A549 (cell line): ENCODE measurements at regions not wholly inside any gene's neighbourhood (a gene's known extent, or its start where the extent isn't known, plus 50 kb on each side); places are given as distances from the start of the nearest gene placed in this dataset.

Experiments
- ATAC-seq, 2 experiments: fragments of 200-7000 bp in 1 of 2; fragments of >200 bp in 1 of 2; cut with Nextera tagmentation in 1 of 2; cut with Tn5 transposase in 1 of 2; 3 replicates each; pipeline versions ENCODE4 v1.8.0 to v1.9.1; 2018 to 2020; ENCODE audit warnings: mild to moderate bottlenecking in 1 of 2, moderate library complexity in 1 of 2
- CTCF ChIA-PET: fragments of 300-600 bp; sonication (Branson Sonifier 250); formaldehyde crosslinking; extraction: SDS; loops from one replicate; lab custom pipeline; 2021; ENCODE audit warnings: antibody characterized with exemption, inconsistent platforms; lab: Yijun Ruan, JAX
- POLR2A ChIA-PET: fragments of 350-600 bp; formaldehyde crosslinking; extraction: SDS; loops from one replicate; lab custom pipeline; 2021; ENCODE audit warnings: antibody characterized with exemption, inconsistent platforms; lab: Yijun Ruan, JAX
- DNase-seq, 2 experiments: peaks; one replicate each; pipeline versions ENCODE4 v3.0.0 to v3.0.0-alpha.2; 2011 to 2016; ENCODE audit warnings: low read depth in 1 of 2, low spot score in 1 of 2
- FAIRE-seq: peaks from 2 replicates; lab custom pipeline; 2011; peaks lifted over from hg19 to GRCh38; lab: Jason Lieb, UNC
- H3K27ac ChIP-seq, 2 experiments: fragments of >200 bp; sonication (Bioruptor Twin); formaldehyde crosslinking; 3 replicates each; pipeline ENCODE4 v1.5.1; 2016 to 2017
- H3K4me1 ChIP-seq: fragments of >200 bp; sonication (Bioruptor Twin); formaldehyde crosslinking; 3 replicates; pipeline ENCODE4 v1.6.1; 2016
- H3K4me2 ChIP-seq: fragments of >200 bp; sonication (Bioruptor Twin); formaldehyde crosslinking; 3 replicates; pipeline ENCODE4 v1.6.1; 2016
- H3K4me3 ChIP-seq: fragments of >200 bp; sonication (Bioruptor Twin); formaldehyde crosslinking; 3 replicates; pipeline ENCODE4 v1.5.1; 2016
- H3K9me3 ChIP-seq: fragments of >200 bp; sonication (Bioruptor Twin); formaldehyde crosslinking; 3 replicates; pipeline ENCODE4 v1.6.1; 2016
- CBX2 ChIP-seq: fragments of 200-600 bp; sonication (generic); IDR thresholded peaks from 2 replicates; pipeline ENCODE4 v1.6.1; 2016; ENCODE audit warnings: low read depth, mild to moderate bottlenecking, borderline replicate concordance
- CHD4 ChIP-seq: fragments of 200-600 bp; sonication (generic); IDR thresholded peaks from 2 replicates; pipeline ENCODE4 v1.6.1; 2016; ENCODE audit warnings: antibody characterized with exemption, mild to moderate bottlenecking, borderline replicate concordance
- EHF ChIP-seq: fragments of 250-450 bp; sonication (Bioruptor Pico); IDR thresholded peaks from 2 replicates; pipeline ENCODE4 v1.5.0; 2020; ENCODE audit warnings: mild to moderate bottlenecking
- FOXS1 ChIP-seq: fragments of 250-450 bp; sonication (Bioruptor Pico); IDR thresholded peaks from 2 replicates; pipeline ENCODE4 v1.5.0; 2020; ENCODE audit warnings: mild to moderate bottlenecking, moderate library complexity
- GATA3 ChIP-seq: IDR thresholded peaks from 2 replicates; pipeline ENCODE4 v1.6.1; 2012; ENCODE audit warnings: borderline replicate concordance
- HOXA7 ChIP-seq: fragments of 250-450 bp; sonication (Bioruptor Pico); IDR thresholded peaks from 2 replicates; pipeline ENCODE4 v1.5.0; 2020; ENCODE audit warnings: mild to moderate bottlenecking, moderate library complexity
- HOXB13 ChIP-seq: fragments of 250-450 bp; sonication (Bioruptor Pico); IDR thresholded peaks from 2 replicates; pipeline ENCODE4 v1.5.0; 2020; ENCODE audit warnings: low read depth, mild to moderate bottlenecking, moderate library complexity
- HOXB5 ChIP-seq: fragments of 250-450 bp; sonication (Bioruptor Pico); IDR thresholded peaks from 2 replicates; pipeline ENCODE4 v1.5.0; 2020; ENCODE audit warnings: mild to moderate bottlenecking, moderate library complexity
- JUN ChIP-seq, 2 experiments: fragments of >200 bp; sonication (Bioruptor Twin); formaldehyde crosslinking; IDR thresholded peaks; 2 replicates in 1 of 2; 3 replicates in 1 of 2; pipeline ENCODE4 v1.6.1; 2016 to 2017
- JUNB ChIP-seq: fragments of >200 bp; sonication (Bioruptor Twin); formaldehyde crosslinking; IDR thresholded peaks from 2 replicates; pipeline ENCODE4 v1.6.1; 2016
- KDM1A ChIP-seq: fragments of 200-600 bp; sonication (generic); IDR thresholded peaks from 2 replicates; pipeline ENCODE4 v1.6.1; 2016; ENCODE audit warnings: low read depth, mild to moderate bottlenecking
- KDM5A ChIP-seq: fragments of 200-600 bp; sonication (generic); IDR thresholded peaks from 2 replicates; pipeline ENCODE4 v1.6.1; 2016; ENCODE audit warnings: antibody characterized with exemption, mild to moderate bottlenecking
- NPAS2 ChIP-seq: fragments of 250-450 bp; sonication (Bioruptor Pico); IDR thresholded peaks from 2 replicates; pipeline ENCODE4 v1.8.0; 2022; ENCODE audit warnings: mild to moderate bottlenecking, moderate library complexity, borderline replicate concordance
- PBX3 ChIP-seq: IDR thresholded peaks from 2 replicates; pipeline ENCODE4 v1.6.1; 2012
- POLR2AphosphoS2 ChIP-seq: conservative IDR thresholded peaks from 2 replicates; pipeline ENCODE4 v1.6.1; 2012; ENCODE audit warnings: low read length, improper control_type of control experiment, inconsistent platforms
- RARB ChIP-seq: fragments of 250-450 bp; sonication (Bioruptor Pico); IDR thresholded peaks from 2 replicates; pipeline ENCODE4 v1.8.0; 2021; ENCODE audit warnings: mild to moderate bottlenecking, moderate library complexity
- ZC3H11A ChIP-seq: fragments of 450-650 bp; IDR thresholded peaks from 2 replicates; pipeline ENCODE4 v1.6.1; 2014; ENCODE audit warnings: antibody characterized with exemption, mild to moderate bottlenecking
- WGBS: methylation state at CpG from one replicate; pipeline ENCODE4 v1.1.6; 2017; ENCODE audit errors: missing lambda C conversion rate; 5-methylcytosine and 5-hydroxymethylcytosine counted together
- TF ChIP-seq, protein P1 (sequence below): fragments of 200-600 bp; sonication (generic); IDR thresholded peaks from 2 replicates; pipeline ENCODE4 v1.6.1; 2016; ENCODE audit warnings: antibody characterized with exemption, mild to moderate bottlenecking, moderate library complexity
- TF ChIP-seq, protein P2 (sequence below): fragments of >200 bp; sonication (Bioruptor Twin); formaldehyde crosslinking; IDR thresholded peaks from 3 replicates; pipeline ENCODE4 v1.6.1; 2016

DNA sequence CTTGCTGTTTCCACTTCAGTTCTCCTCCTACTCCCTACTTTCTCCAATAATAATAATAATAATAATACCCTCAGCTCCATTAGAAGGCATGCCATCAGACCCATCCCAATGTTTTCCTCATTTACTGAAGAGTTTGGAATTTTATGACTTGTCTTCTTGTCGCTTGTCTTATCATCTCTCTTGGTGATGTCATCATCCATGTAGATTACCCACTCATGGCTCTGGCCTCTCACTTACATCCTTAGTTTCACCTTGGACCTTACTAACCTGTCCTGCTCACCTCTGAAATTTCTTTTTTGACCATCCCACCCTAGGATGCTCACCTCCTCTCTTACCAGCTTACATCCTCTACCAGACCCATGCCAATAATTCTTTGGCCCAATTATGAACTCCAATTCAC lies 329.3 kb downstream of the ACTL7B start:
- no peak for FAIRE-seq
- H3K9me3 ChIP-seq: no peaks in the 10 kb centered on the region
- H3K4me1 ChIP-seq: no peaks in the 10 kb centered on the region
- ChIA-PET CTCF (interaction anchor here (1.4 to 4.8 kb wide), 3 partner anchors 11 to 1061 kb away, joined by 6 to 30 read pairs (median 6); no protein-coding TSS in a partner anchor), POLR2A (no interaction called here)
- ATAC-seq: no peak
- no peak overlapping the region for H3K27ac ChIP-seq
- 87% methylated on average over 1 of the region's 1 CpG for WGBS
- DNase-seq: no peak
- no peak overlapping the region for H3K4me2 ChIP-seq
- TF ChIP-seq FOXS1 (CRISPR knock-in tag) (no peak), JUNB (no peak), HOXA7 (CRISPR knock-in tag) (no peak), GATA3 (no peak), EHF (no peak), JUN (IDR thresholded peaks at IDR 0.05) (no peak), HOXB13 (no peak), RARB (CRISPR knock-in tag) (no peak), CHD4 (no peak), ZC3H11A (no peak), PBX3 (no peak), POLR2AphosphoS2 (no peak), KDM5A (no peak), HOXB5 (CRISPR knock-in tag) (no peak)
- TF ChIP-seq, protein P1, sequence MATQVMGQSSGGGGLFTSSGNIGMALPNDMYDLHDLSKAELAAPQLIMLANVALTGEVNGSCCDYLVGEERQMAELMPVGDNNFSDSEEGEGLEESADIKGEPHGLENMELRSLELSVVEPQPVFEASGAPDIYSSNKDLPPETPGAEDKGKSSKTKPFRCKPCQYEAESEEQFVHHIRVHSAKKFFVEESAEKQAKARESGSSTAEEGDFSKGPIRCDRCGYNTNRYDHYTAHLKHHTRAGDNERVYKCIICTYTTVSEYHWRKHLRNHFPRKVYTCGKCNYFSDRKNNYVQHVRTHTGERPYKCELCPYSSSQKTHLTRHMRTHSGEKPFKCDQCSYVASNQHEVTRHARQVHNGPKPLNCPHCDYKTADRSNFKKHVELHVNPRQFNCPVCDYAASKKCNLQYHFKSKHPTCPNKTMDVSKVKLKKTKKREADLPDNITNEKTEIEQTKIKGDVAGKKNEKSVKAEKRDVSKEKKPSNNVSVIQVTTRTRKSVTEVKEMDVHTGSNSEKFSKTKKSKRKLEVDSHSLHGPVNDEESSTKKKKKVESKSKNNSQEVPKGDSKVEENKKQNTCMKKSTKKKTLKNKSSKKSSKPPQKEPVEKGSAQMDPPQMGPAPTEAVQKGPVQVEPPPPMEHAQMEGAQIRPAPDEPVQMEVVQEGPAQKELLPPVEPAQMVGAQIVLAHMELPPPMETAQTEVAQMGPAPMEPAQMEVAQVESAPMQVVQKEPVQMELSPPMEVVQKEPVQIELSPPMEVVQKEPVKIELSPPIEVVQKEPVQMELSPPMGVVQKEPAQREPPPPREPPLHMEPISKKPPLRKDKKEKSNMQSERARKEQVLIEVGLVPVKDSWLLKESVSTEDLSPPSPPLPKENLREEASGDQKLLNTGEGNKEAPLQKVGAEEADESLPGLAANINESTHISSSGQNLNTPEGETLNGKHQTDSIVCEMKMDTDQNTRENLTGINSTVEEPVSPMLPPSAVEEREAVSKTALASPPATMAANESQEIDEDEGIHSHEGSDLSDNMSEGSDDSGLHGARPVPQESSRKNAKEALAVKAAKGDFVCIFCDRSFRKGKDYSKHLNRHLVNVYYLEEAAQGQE: no peak
- TF ChIP-seq, protein P2, sequence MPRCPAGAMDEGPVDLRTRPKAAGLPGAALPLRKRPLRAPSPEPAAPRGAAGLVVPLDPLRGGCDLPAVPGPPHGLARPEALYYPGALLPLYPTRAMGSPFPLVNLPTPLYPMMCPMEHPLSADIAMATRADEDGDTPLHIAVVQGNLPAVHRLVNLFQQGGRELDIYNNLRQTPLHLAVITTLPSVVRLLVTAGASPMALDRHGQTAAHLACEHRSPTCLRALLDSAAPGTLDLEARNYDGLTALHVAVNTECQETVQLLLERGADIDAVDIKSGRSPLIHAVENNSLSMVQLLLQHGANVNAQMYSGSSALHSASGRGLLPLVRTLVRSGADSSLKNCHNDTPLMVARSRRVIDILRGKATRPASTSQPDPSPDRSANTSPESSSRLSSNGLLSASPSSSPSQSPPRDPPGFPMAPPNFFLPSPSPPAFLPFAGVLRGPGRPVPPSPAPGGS: no peak
- no peak overlapping the region for H3K4me3 ChIP-seq

- ATAC-seq (no peak), FAIRE-seq (no peak)
- TF ChIP-seq RARB (CRISPR knock-in tag) (no peak), NPAS2 (no peak), CBX2 (no peak), HOXB5 (CRISPR knock-in tag) (no peak), KDM1A (no peak)
Observed at GRCh38 chr9:108525186-108525585, 330.6 kb downstream of the ACTL7B start.

More at GRCh38 chr9:108525186-108525585, 330.6 kb downstream of the ACTL7B start:
- Histone ChIP-seq H3K4me3 (no peak overlapping the region), H3K27ac (no peak overlapping the region), H3K9me3 (no peaks in the 10 kb centered on the region), H3K4me1 (0 out of 3 replicates have a peak, but pooled peaks cover 2% of the 10 kb centered on the region), H3K4me2 (no peak overlapping the region)
- ChIA-PET CTCF (interaction anchor here (1.4 to 4.8 kb wide), 2 partner anchors 12 to 40 kb away, joined by 6 to 30 read pairs; no protein-coding TSS in a partner anchor), POLR2A (no interaction called here)
- 62% methylated on average over 4 of the region's 4 CpGs for WGBS
- DNase-seq: no peak
